ENCODE measurements at regions not wholly inside any gene's neighbourhood (a gene's known extent, or its start where the extent isn't known, plus 50 kb on each side); places are given as distances from the start of the nearest gene placed in this dataset.

GRCh38 chr9:118563677-118564076, 805.6 kb downstream of the BRINP1 start:
- no peaks in the 10 kb centered on the region for H3K36me3 ChIP-seq
- no peak for TF ChIP-seq CTCF (IDR thresholded peaks at IDR 0.05)
- TF ChIP-seq POLR2A (IDR thresholded peaks at IDR 0.05), result no peak
- no peaks in the 10 kb centered on the region for H3K27me3 ChIP-seq
- no peak overlapping the region for H3K4me3 ChIP-seq
- DNase-seq, result no peak
- H3K4me1 ChIP-seq, result no peaks in the 10 kb centered on the region
- H3K27ac ChIP-seq, result no peak overlapping the region
- intact Hi-C loops (cut with DNase I; ENCODE audit: low total_unique reads), result no loop called here
- H3K9me3 ChIP-seq, result no peaks in the 10 kb centered on the region

- intact Hi-C loops (cut with DNase I; ENCODE audit: low total_unique reads), result no loop called here
- no peaks in the 10 kb centered on the region for H3K4me1 ChIP-seq
- DNase-seq, result no peak
- H3K27ac ChIP-seq, result no peak overlapping the region
- TF ChIP-seq CTCF (IDR thresholded peaks at IDR 0.05) (no peak), POLR2A (IDR thresholded peaks at IDR 0.05) (no peak)
- no peaks in the 10 kb centered on the region for H3K27me3 ChIP-seq
- H3K4me3 ChIP-seq, result no peak overlapping the region
- H3K9me3 ChIP-seq, result no peaks in the 10 kb centered on the region
- H3K36me3 ChIP-seq, result no peaks in the 10 kb centered on the region
Observed at GRCh38 chr9:118567861-118568260, 801.4 kb downstream of the BRINP1 start.

- H3K27ac ChIP-seq, result no peak overlapping the region
- H3K9me3 ChIP-seq, result no peaks in the 10 kb centered on the region
- H3K4me3 ChIP-seq, result no peak overlapping the region
- H3K36me3 ChIP-seq, result no peaks in the 10 kb centered on the region
- intact Hi-C loops (cut with DNase I; ENCODE audit: low total_unique reads), result no loop called here
- DNase-seq, result no peak
- TF ChIP-seq CTCF (IDR thresholded peaks at IDR 0.05), result no peak
- no peak for TF ChIP-seq POLR2A (IDR thresholded peaks at IDR 0.05)
- H3K27me3 ChIP-seq, result no peaks in the 10 kb centered on the region
- no peaks in the 10 kb centered on the region for H3K4me1 ChIP-seq
Observed at GRCh38 chr9:118568704-118569103, 800.5 kb downstream of the BRINP1 start.

- no peak overlapping the region for H3K4me3 ChIP-seq
- H3K27ac ChIP-seq, result no peak overlapping the region
- TF ChIP-seq CTCF (IDR thresholded peaks at IDR 0.05), result no peak
- TF ChIP-seq POLR2A (IDR thresholded peaks at IDR 0.05), result no peak
- no peaks in the 10 kb centered on the region for H3K36me3 ChIP-seq
- DNase-seq, result no peak
- intact Hi-C loops (cut with DNase I; ENCODE audit: low total_unique reads), result no loop called here
- no peaks in the 10 kb centered on the region for H3K27me3 ChIP-seq
- H3K9me3 ChIP-seq, result no peaks in the 10 kb centered on the region
- H3K4me1 ChIP-seq, result no peaks in the 10 kb centered on the region
Observed at GRCh38 chr9:118569148-118569547, 800.1 kb downstream of the BRINP1 start.

DNA sequence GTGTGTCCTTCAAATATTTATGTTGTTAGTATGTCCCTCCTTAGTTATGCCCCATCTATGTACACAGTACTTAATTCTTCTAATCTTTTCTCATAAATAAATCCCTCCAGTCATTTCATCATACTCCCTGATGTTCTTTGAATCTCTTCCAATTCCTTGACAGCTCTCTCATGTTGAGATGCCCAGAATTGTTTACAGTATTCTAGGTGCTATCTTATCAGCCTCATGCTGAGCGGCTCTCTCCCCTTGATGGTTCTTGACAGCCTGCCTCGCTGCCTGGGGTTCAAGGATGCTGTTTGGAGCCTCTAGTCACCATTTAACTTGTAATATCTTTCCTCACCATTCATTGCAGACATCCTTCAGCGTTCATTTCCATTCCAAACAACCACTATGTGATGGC, 799.2 kb downstream of the BRINP1 start:
- H3K36me3 ChIP-seq, result no peaks in the 10 kb centered on the region

More for the DNA sequence above, 799.2 kb downstream of the BRINP1 start:
- no peaks in the 10 kb centered on the region for H3K4me1 ChIP-seq
- intact Hi-C loops (cut with DNase I; ENCODE audit: low total_unique reads), result no loop called here
- TF ChIP-seq POLR2A (IDR thresholded peaks at IDR 0.05) (no peak), CTCF (IDR thresholded peaks at IDR 0.05) (no peak)
- no peaks in the 10 kb centered on the region for H3K9me3 ChIP-seq
- DNase-seq, result no peak
- H3K27me3 ChIP-seq, result no peaks in the 10 kb centered on the region
- no peak overlapping the region for H3K27ac ChIP-seq
- H3K4me3 ChIP-seq, result no peak overlapping the region
